SKM-1 treated with dmso at 0.1 percent for 144 hours (cell line): ENCODE measurements at regions not wholly inside any gene's neighbourhood (a gene's known extent, or its start where the extent isn't known, plus 50 kb on each side); places are given as distances from the start of the nearest gene placed in this dataset.

Source experiments
- DNase-seq: peaks from one replicate; lab custom pipeline; 2025; ENCODE audit not compliant: unreplicated experiment; lab: John Stamatoyannopoulos, UW

GRCh38 chr11:96595011-96595410, 205.2 kb downstream of the JRKL start:
- DNase-seq: no peak

- DNase-seq: no peak
Observed at GRCh38 chr11:96607864-96608558, 218.2 kb downstream of the JRKL start.

GRCh38 chr11:96614101-96614500, 224.3 kb downstream of the JRKL start:
- DNase-seq: no peak

- DNase-seq: no peak
Observed at GRCh38 chr11:96614846-96615245, 225.0 kb downstream of the JRKL start.

- DNase-seq: no peak
Observed at GRCh38 chr11:96620464-96621044, 230.7 kb downstream of the JRKL start.

- DNase-seq: no peak
Observed at GRCh38 chr11:96621161-96621560, 231.3 kb downstream of the JRKL start.

- DNase-seq: no peak
Observed at GRCh38 chr11:96622026-96622634, 232.3 kb downstream of the JRKL start.

- DNase-seq: no peak
Observed at GRCh38 chr11:96624126-96624525, 234.3 kb downstream of the JRKL start.

- DNase-seq: no peak
Observed at GRCh38 chr11:96627376-96627775, 237.6 kb downstream of the JRKL start.

- no peak for DNase-seq
Observed at GRCh38 chr11:96635655-96636054, 245.8 kb downstream of the JRKL start.

- no peak for DNase-seq
Observed at GRCh38 chr11:96641261-96641660, 251.4 kb downstream of the JRKL start.

GRCh38 chr11:96642583-96642982, 252.8 kb downstream of the JRKL start:
- no peak for DNase-seq

GRCh38 chr11:96643173-96643572, 253.4 kb downstream of the JRKL start:
- no peak for DNase-seq

- no peak for DNase-seq
Observed at GRCh38 chr11:96647621-96648020, 257.8 kb downstream of the JRKL start.

GRCh38 chr11:96648991-96649390, 259.2 kb downstream of the JRKL start:
- no peak for DNase-seq

GRCh38 chr11:96652516-96652915, 262.7 kb downstream of the JRKL start:
- DNase-seq: no peak

GRCh38 chr11:96655474-96655873, 265.7 kb downstream of the JRKL start:
- DNase-seq: no peak

GRCh38 chr11:96658436-96658835, 268.6 kb downstream of the JRKL start:
- DNase-seq: no peak

- DNase-seq: no peak
Observed at GRCh38 chr11:96664110-96664509, 274.3 kb downstream of the JRKL start.

- DNase-seq: no peak
Observed at GRCh38 chr11:96680211-96681018, 290.6 kb downstream of the JRKL start.

GRCh38 chr11:96681019-96681716, 291.4 kb downstream of the JRKL start:
- DNase-seq: no peak
